Karpas-422 (cell line): ENCODE measurements at regions not wholly inside any gene's neighbourhood (a gene's known extent, or its start where the extent isn't known, plus 50 kb on each side); places are given as distances from the start of the nearest gene placed in this dataset.

Experiments
- DNase-seq: peaks from one replicate; pipeline ENCODE4 v3.0.0-alpha.2; 2015
- H2AFZ ChIP-seq: fragments of 200-600 bp; sonication (generic); 2 replicates; pipeline ENCODE4 v1.6.1; 2014; ENCODE audit warnings: antibody characterized with exemption, low read length, mixed read lengths
- H3K27ac ChIP-seq: fragments of 200-600 bp; sonication (generic); 2 replicates; pipeline ENCODE4 v1.5.1; 2014; ENCODE audit warnings: mild to moderate bottlenecking, low read length, moderate library complexity
- H3K27me3 ChIP-seq: fragments of 200-600 bp; sonication (generic); 2 replicates; pipeline ENCODE4 v1.6.1; 2014; ENCODE audit warnings: low read length, mixed read lengths
- H3K36me3 ChIP-seq: fragments of 200-600 bp; sonication (generic); 2 replicates; pipeline ENCODE4 v1.6.1; 2014; ENCODE audit warnings: low read length, mixed read lengths; ENCODE audit not compliant: insufficient read depth
- H3K4me1 ChIP-seq: fragments of 200-600 bp; sonication (generic); 2 replicates; pipeline ENCODE4 v1.6.1; 2014; ENCODE audit warnings: mild to moderate bottlenecking, low read length, mixed read lengths
- H3K4me2 ChIP-seq: fragments of 200-600 bp; sonication (generic); 2 replicates; pipeline ENCODE4 v1.6.1; 2014; ENCODE audit warnings: low read length, low read depth, mild to moderate bottlenecking; ENCODE audit not compliant: poor library complexity, severe bottlenecking
- H3K4me3 ChIP-seq: fragments of 200-600 bp; sonication (generic); 2 replicates; pipeline ENCODE4 v1.5.1; 2014; ENCODE audit warnings: mild to moderate bottlenecking, antibody characterized with exemption, low read length, mixed read lengths
- H3K79me2 ChIP-seq: fragments of 200-600 bp; sonication (generic); 2 replicates; pipeline ENCODE4 v1.6.1; 2014; ENCODE audit warnings: mild to moderate bottlenecking, low read length, mixed read lengths
- H3K9ac ChIP-seq: fragments of 200-600 bp; sonication (generic); 2 replicates; pipeline ENCODE4 v1.6.0; 2014; ENCODE audit warnings: low read length
- H3K9me2 ChIP-seq: fragments of 200-600 bp; sonication (generic), shearing (Covaris generic); replicated peaks from 2 replicates; pipeline ENCODE4 v1.6.0; 2014; ENCODE audit warnings: mild to moderate bottlenecking, low read length, moderate library complexity; ENCODE audit not compliant: insufficient read depth
- H3K9me3 ChIP-seq: fragments of 300-700, 200-600 bp; sonication (generic); 2 replicates; pipeline ENCODE4 v1.6.1; 2014; ENCODE audit warnings: low read length, mixed read lengths
- H4K20me1 ChIP-seq: fragments of 200-600 bp; sonication (generic); 2 replicates; pipeline ENCODE4 v1.6.1; 2014; ENCODE audit warnings: mild to moderate bottlenecking, antibody characterized with exemption, low read length, low read depth; ENCODE audit not compliant: insufficient read depth

- Histone ChIP-seq H3K9ac (no peak overlapping the region), H3K36me3 (no peaks in the 10 kb centered on the region), H3K79me2 (no peaks in the 10 kb centered on the region), H3K9me3 (no peaks in the 10 kb centered on the region), H3K4me3 (no peak overlapping the region), H4K20me1 (no peaks in the 10 kb centered on the region), H3K9me2 (no peaks in the 10 kb centered on the region), H3K27me3 (no peaks in the 10 kb centered on the region), H3K27ac (no peak overlapping the region), H3K4me1 (no peaks in the 10 kb centered on the region), H3K4me2 (no peak overlapping the region), H2AFZ (no peak overlapping the region)
- no peak for DNase-seq
These were observed 196.0 kb upstream of the PSMD7 start for GRCh38 chr16:74100395-74101326.

GRCh38 chr16:74099530-74099929, 197.1 kb upstream of the PSMD7 start:
- H3K9me3 ChIP-seq = no peaks in the 10 kb centered on the region
- no peaks in the 10 kb centered on the region for H3K27me3 ChIP-seq
- DNase-seq = no peak
- no peaks in the 10 kb centered on the region for H3K4me1 ChIP-seq
- no peaks in the 10 kb centered on the region for H3K79me2 ChIP-seq
- no peaks in the 10 kb centered on the region for H3K9me2 ChIP-seq
- no peak overlapping the region for H2AFZ ChIP-seq
- H3K27ac ChIP-seq = no peak overlapping the region
- H3K4me2 ChIP-seq = no peak overlapping the region
- H3K36me3 ChIP-seq = no peaks in the 10 kb centered on the region
- no peak overlapping the region for H3K4me3 ChIP-seq
- H3K9ac ChIP-seq = no peak overlapping the region
- no peaks in the 10 kb centered on the region for H4K20me1 ChIP-seq

- Histone ChIP-seq H3K4me2 (no peak overlapping the region), H3K4me3 (no peak overlapping the region), H3K27me3 (no peaks in the 10 kb centered on the region), H3K27ac (no peak overlapping the region), H3K9me2 (no peaks in the 10 kb centered on the region), H2AFZ (no peak overlapping the region), H3K79me2 (no peaks in the 10 kb centered on the region), H4K20me1 (no peaks in the 10 kb centered on the region), H3K9ac (no peak overlapping the region), H3K4me1 (no peaks in the 10 kb centered on the region), H3K36me3 (no peaks in the 10 kb centered on the region), H3K9me3 (no peaks in the 10 kb centered on the region)
- no peak for DNase-seq
These were observed 201.7 kb upstream of the PSMD7 start for GRCh38 chr16:74094962-74095361.

GRCh38 chr16:74094514-74094913, 202.1 kb upstream of the PSMD7 start:
- H3K27me3 ChIP-seq = no peaks in the 10 kb centered on the region
- no peaks in the 10 kb centered on the region for H4K20me1 ChIP-seq
- H3K9me3 ChIP-seq = no peaks in the 10 kb centered on the region
- no peaks in the 10 kb centered on the region for H3K4me1 ChIP-seq
- H3K79me2 ChIP-seq = no peaks in the 10 kb centered on the region
- no peaks in the 10 kb centered on the region for H3K36me3 ChIP-seq
- H3K9me2 ChIP-seq = no peaks in the 10 kb centered on the region
- no peak overlapping the region for H3K9ac ChIP-seq
- DNase-seq = no peak
- no peak overlapping the region for H3K4me3 ChIP-seq
- H2AFZ ChIP-seq = no peak overlapping the region
- H3K4me2 ChIP-seq = no peak overlapping the region
- no peak overlapping the region for H3K27ac ChIP-seq

GRCh38 chr16:74092336-74092735, 204.3 kb upstream of the PSMD7 start:
- Histone ChIP-seq H3K4me2 (no peak overlapping the region), H3K4me3 (no peak overlapping the region)

GRCh38 chr16:74090871-74091270, 205.7 kb upstream of the PSMD7 start:
- H3K36me3 ChIP-seq = no peaks in the 10 kb centered on the region
- H2AFZ ChIP-seq = no peak overlapping the region
- H3K27me3 ChIP-seq = no peaks in the 10 kb centered on the region
- H3K4me1 ChIP-seq = no peaks in the 10 kb centered on the region
- H3K9me3 ChIP-seq = no peaks in the 10 kb centered on the region
- H3K9ac ChIP-seq = no peak overlapping the region
- H3K4me2 ChIP-seq = no peak overlapping the region
- no peak overlapping the region for H3K27ac ChIP-seq
- H4K20me1 ChIP-seq = no peaks in the 10 kb centered on the region
- H3K79me2 ChIP-seq = no peaks in the 10 kb centered on the region
- no peak overlapping the region for H3K4me3 ChIP-seq
- DNase-seq = no peak
- no peaks in the 10 kb centered on the region for H3K9me2 ChIP-seq

More at GRCh38 chr16:74092336-74092735, 204.3 kb upstream of the PSMD7 start:
- H2AFZ ChIP-seq = no peak overlapping the region
- no peak for DNase-seq
- H4K20me1 ChIP-seq = no peaks in the 10 kb centered on the region
- no peaks in the 10 kb centered on the region for H3K4me1 ChIP-seq
- H3K9ac ChIP-seq = no peak overlapping the region
- H3K79me2 ChIP-seq = no peaks in the 10 kb centered on the region
- H3K27me3 ChIP-seq = no peaks in the 10 kb centered on the region
- no peaks in the 10 kb centered on the region for H3K9me2 ChIP-seq
- H3K27ac ChIP-seq = no peak overlapping the region
- H3K9me3 ChIP-seq = no peaks in the 10 kb centered on the region
- no peaks in the 10 kb centered on the region for H3K36me3 ChIP-seq

GRCh38 chr16:74083541-74083940, 213.1 kb upstream of the PSMD7 start:
- no peak for DNase-seq
- no peak overlapping the region for H3K27ac ChIP-seq
- no peaks in the 10 kb centered on the region for H4K20me1 ChIP-seq
- no peaks in the 10 kb centered on the region for H3K9me2 ChIP-seq
- H3K4me2 ChIP-seq = no peak overlapping the region
- no peaks in the 10 kb centered on the region for H3K27me3 ChIP-seq
- no peaks in the 10 kb centered on the region for H3K9me3 ChIP-seq
- H3K9ac ChIP-seq = no peak overlapping the region
- H3K79me2 ChIP-seq = no peaks in the 10 kb centered on the region
- H2AFZ ChIP-seq = no peak overlapping the region
- H3K4me3 ChIP-seq = no peak overlapping the region
- H3K4me1 ChIP-seq = no peaks in the 10 kb centered on the region
- no peaks in the 10 kb centered on the region for H3K36me3 ChIP-seq

GRCh38 chr16:74080311-74080710, 216.3 kb upstream of the PSMD7 start:
- DNase-seq = no peak

More at GRCh38 chr16:74080311-74080710, 216.3 kb upstream of the PSMD7 start:
- no peaks in the 10 kb centered on the region for H3K36me3 ChIP-seq
- H3K4me2 ChIP-seq = no peak overlapping the region
- H2AFZ ChIP-seq = no peak overlapping the region
- no peaks in the 10 kb centered on the region for H4K20me1 ChIP-seq
- H3K4me1 ChIP-seq = no peaks in the 10 kb centered on the region
- H3K79me2 ChIP-seq = no peaks in the 10 kb centered on the region
- no peak overlapping the region for H3K9ac ChIP-seq
- H3K9me2 ChIP-seq = no peaks in the 10 kb centered on the region
- H3K27ac ChIP-seq = no peak overlapping the region
- H3K27me3 ChIP-seq = no peaks in the 10 kb centered on the region
- H3K9me3 ChIP-seq = 0 out of 2 replicates have a peak, but pooled peaks cover 5% of the 10 kb centered on the region
- H3K4me3 ChIP-seq = no peak overlapping the region
